ENCODE measurements at regions not wholly inside any gene's neighbourhood (a gene's known extent, or its start where the extent isn't known, plus 50 kb on each side); places are given as distances from the start of the nearest gene placed in this dataset.

- no peak for DNase-seq
- peaks cover 9 to 14% of the 10 kb centered on the region in 2 donors for H3K4me1 Mint-ChIP-seq (ENCODE audit: low read depth in 2 of 2)
These were observed 281.8 kb downstream of the DHX35 start for GRCh38 chr20:39243962-39244361.

GRCh38 chr20:39242614-39243013 is 280.5 kb downstream of the DHX35 start:
- H3K36me3 Mint-ChIP-seq (ENCODE audit: insufficient read depth): no peaks in the 10 kb centered on the region

More at GRCh38 chr20:39243962-39244361, 281.8 kb downstream of the DHX35 start:
- Mint-ChIP-seq H3K27ac (no peak overlapping the region), H3K9me3 (peaks cover 2 to 8% of the 10 kb centered on the region in 2 donors), H3K4me3 (no peak overlapping the region), H3K27me3 (no peaks in the 10 kb centered on the region), H3K36me3 (ENCODE audit: insufficient read depth) (peaks cover 2% of the 10 kb centered on the region)
- no peak for ATAC-seq (replicated peaks)

GRCh38 chr20:39234520-39235095 is 272.5 kb downstream of the DHX35 start:
- ATAC-seq (replicated peaks) (no peak), DNase-seq (no peak)
- H3K27me3 Mint-ChIP-seq: peaks cover under 1 to 7% of the 10 kb centered on the region in 2 donors
- no peak overlapping the region for H3K4me3 Mint-ChIP-seq
- H3K9me3 Mint-ChIP-seq: no peaks in the 10 kb centered on the region
- H3K36me3 Mint-ChIP-seq (ENCODE audit: insufficient read depth): no peaks in the 10 kb centered on the region
- no peak overlapping the region for H3K27ac Mint-ChIP-seq
- no peaks in the 10 kb centered on the region for H3K4me1 Mint-ChIP-seq (ENCODE audit: low read depth in 2 of 2)

More at GRCh38 chr20:39242614-39243013, 280.5 kb downstream of the DHX35 start:
- Mint-ChIP-seq H3K27ac (no peak overlapping the region), H3K4me3 (no peak overlapping the region), H3K27me3 (no peaks in the 10 kb centered on the region), H3K4me1 (ENCODE audit: low read depth in 2 of 2) (peaks cover 9 to 12% of the 10 kb centered on the region in 2 donors), H3K9me3 (peaks cover 2 to 8% of the 10 kb centered on the region in 2 donors)
- ATAC-seq (replicated peaks): no peak
- no peak for DNase-seq

GRCh38 chr20:39233755-39234154 is 271.6 kb downstream of the DHX35 start:
- DNase-seq (no peak), ATAC-seq (replicated peaks) (no peak)
- no peaks in the 10 kb centered on the region for H3K4me1 Mint-ChIP-seq (ENCODE audit: low read depth in 2 of 2)
- H3K9me3 Mint-ChIP-seq: no peaks in the 10 kb centered on the region
- peaks cover 9 to 15% of the 10 kb centered on the region in 2 donors for H3K27me3 Mint-ChIP-seq
- no peaks in the 10 kb centered on the region for H3K36me3 Mint-ChIP-seq (ENCODE audit: insufficient read depth)
- H3K27ac Mint-ChIP-seq: no peak overlapping the region
- no peak overlapping the region for H3K4me3 Mint-ChIP-seq

GRCh38 chr20:39227416-39227815 is 265.3 kb downstream of the DHX35 start:
- no peaks in the 10 kb centered on the region for H3K36me3 Mint-ChIP-seq (ENCODE audit: insufficient read depth)
- ATAC-seq (replicated peaks) (no peak), DNase-seq (no peak)
- H3K27me3 Mint-ChIP-seq: peaks cover 18 to 37% of the 10 kb centered on the region in 2 donors
- H3K27ac Mint-ChIP-seq: no peak overlapping the region
- H3K4me3 Mint-ChIP-seq: no peak overlapping the region
- H3K4me1 Mint-ChIP-seq (ENCODE audit: low read depth in 2 of 2): no peaks in the 10 kb centered on the region
- no peaks in the 10 kb centered on the region for H3K9me3 Mint-ChIP-seq

- H3K27me3 Mint-ChIP-seq: peaks cover 24 to 37% of the 10 kb centered on the region in 2 donors
- H3K9me3 Mint-ChIP-seq: no peaks in the 10 kb centered on the region
- no peaks in the 10 kb centered on the region for H3K4me1 Mint-ChIP-seq (ENCODE audit: low read depth in 2 of 2)
- H3K27ac Mint-ChIP-seq: no peak overlapping the region
- H3K36me3 Mint-ChIP-seq (ENCODE audit: insufficient read depth): no peaks in the 10 kb centered on the region
- ATAC-seq (replicated peaks): no peak
- no peak for DNase-seq
- H3K4me3 Mint-ChIP-seq: no peak overlapping the region
These were observed 263.8 kb downstream of the DHX35 start for GRCh38 chr20:39225978-39226377.

- ATAC-seq (replicated peaks) (no peak), DNase-seq (no peak)
- no peak overlapping the region for H3K4me3 Mint-ChIP-seq
- peaks cover 26 to 40% of the 10 kb centered on the region in 2 donors for H3K27me3 Mint-ChIP-seq
- H3K36me3 Mint-ChIP-seq (ENCODE audit: insufficient read depth): no peaks in the 10 kb centered on the region
- H3K4me1 Mint-ChIP-seq (ENCODE audit: low read depth in 2 of 2): no peaks in the 10 kb centered on the region
- H3K9me3 Mint-ChIP-seq: no peaks in the 10 kb centered on the region
- no peak overlapping the region for H3K27ac Mint-ChIP-seq
These were observed 263.4 kb downstream of the DHX35 start for GRCh38 chr20:39225536-39225935.

GRCh38 chr20:39222101-39222500 is 260.0 kb downstream of the DHX35 start:
- no peak for DNase-seq
- no peaks in the 10 kb centered on the region for H3K4me1 Mint-ChIP-seq (ENCODE audit: low read depth in 2 of 2)
- H3K4me3 Mint-ChIP-seq: no peak overlapping the region
- no peak for ATAC-seq (replicated peaks)
- H3K27me3 Mint-ChIP-seq: peaks cover 14 to 34% of the 10 kb centered on the region in 2 donors
- no peak overlapping the region for H3K27ac Mint-ChIP-seq
- H3K36me3 Mint-ChIP-seq (ENCODE audit: insufficient read depth): no peaks in the 10 kb centered on the region
- no peaks in the 10 kb centered on the region for H3K9me3 Mint-ChIP-seq

- no peaks in the 10 kb centered on the region for H3K9me3 Mint-ChIP-seq
- H3K27ac Mint-ChIP-seq: no peak overlapping the region
- peaks cover 27 to 45% of the 10 kb centered on the region in 2 donors for H3K27me3 Mint-ChIP-seq
- H3K36me3 Mint-ChIP-seq (ENCODE audit: insufficient read depth): no peaks in the 10 kb centered on the region
- DNase-seq (no peak), ATAC-seq (replicated peaks) (no peak)
- no peak overlapping the region for H3K4me3 Mint-ChIP-seq
- H3K4me1 Mint-ChIP-seq (ENCODE audit: low read depth in 2 of 2): no peaks in the 10 kb centered on the region
These were observed 254.1 kb downstream of the DHX35 start for GRCh38 chr20:39216195-39216594.

GRCh38 chr20:39214828-39215227 is 252.7 kb downstream of the DHX35 start:
- no peak for DNase-seq
- peaks cover 20 to 40% of the 10 kb centered on the region in 2 donors for H3K27me3 Mint-ChIP-seq

GRCh38 chr20:39213476-39214145 is 251.5 kb downstream of the DHX35 start:
- Mint-ChIP-seq H3K4me3 (no peak overlapping the region), H3K36me3 (ENCODE audit: insufficient read depth) (no peaks in the 10 kb centered on the region), H3K9me3 (no peaks in the 10 kb centered on the region), H3K4me1 (ENCODE audit: low read depth in 2 of 2) (no peaks in the 10 kb centered on the region), H3K27me3 (peaks cover 28 to 48% of the 10 kb centered on the region in 2 donors), H3K27ac (no peak overlapping the region)
- DNase-seq (no peak), ATAC-seq (replicated peaks) (no peak)

More at GRCh38 chr20:39214828-39215227, 252.7 kb downstream of the DHX35 start:
- no peak for ATAC-seq (replicated peaks)
- Mint-ChIP-seq H3K4me3 (no peak overlapping the region), H3K36me3 (ENCODE audit: insufficient read depth) (no peaks in the 10 kb centered on the region), H3K9me3 (no peaks in the 10 kb centered on the region), H3K4me1 (ENCODE audit: low read depth in 2 of 2) (no peaks in the 10 kb centered on the region), H3K27ac (no peak overlapping the region)

GRCh38 chr20:39211060-39211748 is 249.1 kb downstream of the DHX35 start:
- H3K36me3 Mint-ChIP-seq (ENCODE audit: insufficient read depth): no peaks in the 10 kb centered on the region
- peaks cover 28 to 53% of the 10 kb centered on the region in 2 donors for H3K27me3 Mint-ChIP-seq
- no peaks in the 10 kb centered on the region for H3K4me1 Mint-ChIP-seq (ENCODE audit: low read depth in 2 of 2)
- ATAC-seq (replicated peaks) (no peak), DNase-seq (no peak)
- H3K27ac Mint-ChIP-seq: no peak overlapping the region
- H3K4me3 Mint-ChIP-seq: no peak overlapping the region
- H3K9me3 Mint-ChIP-seq: no peaks in the 10 kb centered on the region

- H3K27me3 Mint-ChIP-seq: peaks cover 20 to 46% of the 10 kb centered on the region in 2 donors
- no peaks in the 10 kb centered on the region for H3K4me1 Mint-ChIP-seq (ENCODE audit: low read depth in 2 of 2)
- no peaks in the 10 kb centered on the region for H3K36me3 Mint-ChIP-seq (ENCODE audit: insufficient read depth)
- DNase-seq (no peak), ATAC-seq (replicated peaks) (no peak)
- no peak overlapping the region for H3K27ac Mint-ChIP-seq
- H3K4me3 Mint-ChIP-seq: no peak overlapping the region
- H3K9me3 Mint-ChIP-seq: no peaks in the 10 kb centered on the region
These were observed 248.3 kb downstream of the DHX35 start for GRCh38 chr20:39210341-39211036.
